ENCODE measurements at regions not wholly inside any gene's neighbourhood (a gene's known extent, or its start where the extent isn't known, plus 50 kb on each side); places are given as distances from the start of the nearest gene placed in this dataset.
"Not testable (repeated sequence)": the region's sequence is repeated elsewhere in the genome, so short reads cannot be mapped to it uniquely, and the experiment has no call there.

GRCh38 chr2:89611710-89612109 is 920.2 kb downstream of the RPIA start:
- intact Hi-C loops (cut with DNase I); H3K27ac ChIP-seq (ENCODE audit: low read length); H3K4me1 ChIP-seq (ENCODE audit: control insufficient read depth, insufficient read depth, low read length); H3K27me3 ChIP-seq (ENCODE audit: control insufficient read depth, insufficient read depth); H3K4me3 ChIP-seq (ENCODE audit: low read length); ATAC-seq; H3K9me3 ChIP-seq (ENCODE audit: control insufficient read depth, low read length): not testable (repeated sequence)
- WGBS = 4% methylated on average over 41 of the region's 42 CpGs
- peak in 2 of 3 donors; percentile 27 to 39 for DNase-seq

- H3K27me3 ChIP-seq (ENCODE audit: control insufficient read depth, insufficient read depth); intact Hi-C loops (cut with DNase I); H3K9me3 ChIP-seq (ENCODE audit: control insufficient read depth, low read length); H3K27ac ChIP-seq (ENCODE audit: low read length); H3K4me1 ChIP-seq (ENCODE audit: control insufficient read depth, insufficient read depth, low read length); ATAC-seq; H3K4me3 ChIP-seq (ENCODE audit: low read length): not testable (repeated sequence)
- DNase-seq = peak; percentile 18 to 73 (median 61)
- 22% methylated on average over 13 of the region's 20 CpGs for WGBS
These were observed 957.8 kb downstream of the RPIA start for GRCh38 chr2:89649268-89649667.

- H3K9me3 ChIP-seq (ENCODE audit: control insufficient read depth, low read length); H3K27me3 ChIP-seq (ENCODE audit: control insufficient read depth, insufficient read depth); H3K27ac ChIP-seq (ENCODE audit: low read length); H3K4me1 ChIP-seq (ENCODE audit: control insufficient read depth, insufficient read depth, low read length); H3K4me3 ChIP-seq (ENCODE audit: low read length); intact Hi-C loops (cut with DNase I); ATAC-seq: not testable (repeated sequence)
- 83% methylated on average over 4 of the region's 4 CpGs for WGBS
- peak in 1 of 3 donors; percentile 35 for DNase-seq
These were observed 987.8 kb downstream of the RPIA start for GRCh38 chr2:89679254-89679653.
